Psoas muscle (tissue), 7 donors: ENCODE measurements at regions not wholly inside any gene's neighbourhood (a gene's known extent, or its start where the extent isn't known, plus 50 kb on each side); places are given as distances from the start of the nearest gene placed in this dataset.

ENCODE experiments used
- ATAC-seq, 4 donors: fragments of 200-7000 bp; cut with Tn5 transposase; one replicate each; pipeline ENCODE4 v1.9.1; 2020; ENCODE audit warnings: moderate library complexity in 3 of 4, mild to moderate bottlenecking in 2 of 4
- DNase-seq, 2 donors: peaks; one replicate each; pipeline ENCODE4 v3.0.0-alpha.2; 2020
- H3K27ac ChIP-seq: fragments of 200-600 bp; one replicate; pipeline ENCODE4 v1.8.0; 2022
- H3K27me3 ChIP-seq, 3 donors: fragments of 200-600 bp in 1 of 3; one replicate each; pipeline versions ENCODE4 v1.6.1 to v1.8.0; 2013 to 2022; ENCODE audit warnings: low read length in 2 of 3, mild to moderate bottlenecking in 2 of 3, moderate library complexity in 1 of 3; ENCODE audit not compliant: insufficient read depth in 3 of 3
- H3K36me3 ChIP-seq, 2 donors: fragments of 200-600 bp in 1 of 2; one replicate each; pipeline versions ENCODE4 v1.6.1 to v1.8.0; 2013 to 2022; ENCODE audit warnings: low read depth in 1 of 2, mild to moderate bottlenecking in 1 of 2, moderate library complexity in 1 of 2; ENCODE audit not compliant: insufficient read depth in 1 of 2
- H3K4me1 ChIP-seq: fragments of 200-600 bp; one replicate; pipeline ENCODE4 v1.8.0; 2022
- H3K4me3 ChIP-seq: fragments of 200-600 bp; one replicate; pipeline ENCODE4 v1.8.0; 2022; ENCODE audit warnings: mild to moderate bottlenecking
- H3K9me3 ChIP-seq: fragments of 200-600 bp; one replicate; pipeline ENCODE4 v1.8.0; 2022
- CTCF ChIP-seq: fragments of 200-600 bp; IDR thresholded peaks from one replicate; pipeline ENCODE4 v1.8.0; 2022; ENCODE audit warnings: antibody characterized with exemption
- WGBS, 3 donors: extraction: QIAGEN DNeasy Blood & Tissue Kit; methylation state at CpG; one replicate each; pipeline versions ENCODE4 v1.1.6 to v1.1.7; 2013; 5-methylcytosine and 5-hydroxymethylcytosine counted together
- intact Hi-C, 2 donors: fragments of 100-400 bp; cut with DNase I; formaldehyde crosslinking; loops; one replicate each; pipeline versions ENCODE4 v1.11.0 to v1.14.2; 2022
- donor health status: healthy with polysubstance abuse.
- donor health status: DM: no; HTN: no; CAD: no; lungs with moderate emphysema.
- donor health status: Bipolar disorder and iron deficiency.
- donor health status: healthy.
- donor health status: DM: yes; HTN: yes; CAD: no.
- donor health status: DM: no; HTN: no; CAD: no.
- donor health status: DM: yes; HTN: yes; CAD: no.

- H3K27ac ChIP-seq, result peak overlapping the region; percentile 81
- no peak for TF ChIP-seq CTCF
- H3K9me3 ChIP-seq, result peaks cover 8% of the 10 kb centered on the region
- WGBS, 3 donors, result 28 to 37% (median 36%) methylated on average over 4 of the region's 4 CpGs
- H3K4me1 ChIP-seq, result peaks cover 13% of the 10 kb centered on the region
- H3K27me3 ChIP-seq, result no peaks in the 10 kb centered on the region
- no peaks in the 10 kb centered on the region for H3K36me3 ChIP-seq
- peak overlapping the region; percentile 41 for H3K4me3 ChIP-seq
- peak; percentile 97 to 100 (median 99) for ATAC-seq
- no peak for DNase-seq
- intact Hi-C loops, result loop anchor here in 1 of 2 donors (10.0 kb wide), 1 partner anchor 213 kb away; no protein-coding TSS in a partner anchor
These were observed 510.9 kb upstream of the ZNF608 start for GRCh38 chr5:125257057-125257972.

GRCh38 chr5:125257997-125258396, 511.6 kb upstream of the ZNF608 start:
- DNase-seq (no peak), ATAC-seq (no peak)
- no peak overlapping the region for H3K4me3 ChIP-seq
- H3K27ac ChIP-seq, result peak overlapping the region; percentile 81
- H3K27me3 ChIP-seq, result no peaks in the 10 kb centered on the region
- no peak for TF ChIP-seq CTCF
- peaks cover 13% of the 10 kb centered on the region for H3K4me1 ChIP-seq
- H3K36me3 ChIP-seq, result no peaks in the 10 kb centered on the region
- intact Hi-C loops, result loop anchor here in 1 of 2 donors (10.0 kb wide), 1 partner anchor 213 kb away; no protein-coding TSS in a partner anchor
- H3K9me3 ChIP-seq, result peaks cover 8% of the 10 kb centered on the region

- Histone ChIP-seq H3K9me3 (peaks cover 8% of the 10 kb centered on the region), H3K27me3 (no peaks in the 10 kb centered on the region), H3K27ac (no peak overlapping the region), H3K4me3 (no peak overlapping the region), H3K4me1 (peaks cover 13% of the 10 kb centered on the region), H3K36me3 (no peaks in the 10 kb centered on the region)
- ATAC-seq (no peak), DNase-seq (no peak)
- WGBS, 3 donors, result 62 to 77% (median 70%) methylated on average over 2 of the region's 2 CpGs
- no peak for TF ChIP-seq CTCF
- intact Hi-C loops, result loop anchor here in 1 of 2 donors (10.0 kb wide), 1 partner anchor 214 kb away; no protein-coding TSS in a partner anchor
These were observed 512.2 kb upstream of the ZNF608 start for GRCh38 chr5:125258615-125259014.

- Histone ChIP-seq H3K27ac (no peak overlapping the region), H3K36me3 (no peaks in the 10 kb centered on the region)
- intact Hi-C loops, result no loop called here
These were observed 515.2 kb upstream of the ZNF608 start for GRCh38 chr5:125261505-125262250.

More at GRCh38 chr5:125261505-125262250, 515.2 kb upstream of the ZNF608 start:
- H3K9me3 ChIP-seq, result peaks cover 8% of the 10 kb centered on the region
- DNase-seq, result no peak
- no peak for TF ChIP-seq CTCF
- H3K4me3 ChIP-seq, result no peak overlapping the region
- no peak for ATAC-seq
- H3K4me1 ChIP-seq, result peaks cover 9% of the 10 kb centered on the region
- no peaks in the 10 kb centered on the region for H3K27me3 ChIP-seq
- 25 to 69% (median 43%) methylated on average over 2 of the region's 2 CpGs for WGBS, 3 donors
